ENCODE measurements at regions not wholly inside any gene's neighbourhood (a gene's known extent, or its start where the extent isn't known, plus 50 kb on each side); places are given as distances from the start of the nearest gene placed in this dataset.
"Not testable (repeated sequence)": the region's sequence is repeated elsewhere in the genome, so short reads cannot be mapped to it uniquely, and the experiment has no call there.

DNA sequence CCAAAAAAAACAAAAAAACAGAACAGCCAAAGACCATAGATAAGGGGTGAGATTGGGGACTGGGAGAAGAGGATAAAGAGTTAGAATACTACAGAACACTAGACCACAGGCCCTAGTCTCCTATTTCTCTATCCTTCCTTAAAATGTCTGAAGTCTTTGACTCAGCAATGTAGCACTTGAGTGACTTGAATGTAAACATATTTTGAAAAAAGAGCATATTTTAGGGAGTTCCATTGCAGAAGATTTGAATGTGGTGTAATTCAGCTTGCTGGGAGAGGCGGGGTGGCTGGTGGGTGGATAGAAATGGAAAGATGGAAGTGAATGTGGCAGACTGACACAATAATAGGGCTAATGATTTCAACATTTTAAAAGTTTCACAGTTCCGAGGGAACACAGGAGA, 144.9 kb downstream of the CHIC2 start:
- no peak for DNase-seq

DNA sequence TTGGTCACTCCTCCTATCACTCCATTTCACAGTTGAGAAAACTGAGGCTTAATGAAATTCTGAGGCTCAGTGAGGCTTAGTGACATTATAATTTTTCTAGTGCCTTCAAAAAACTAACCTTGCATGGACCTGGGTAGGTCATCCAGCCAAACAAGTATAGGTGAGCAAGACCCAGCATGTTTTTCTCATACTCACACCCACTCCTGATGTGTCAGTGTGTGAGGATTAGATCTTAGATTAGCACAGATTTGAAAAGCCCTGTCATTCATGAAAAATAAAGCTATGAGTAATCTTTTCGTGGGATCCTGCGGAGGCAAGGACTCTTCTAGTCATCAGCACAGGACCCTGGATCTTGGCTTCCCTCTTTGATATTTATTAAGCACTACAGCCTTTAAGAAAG, 146.7 kb downstream of the CHIC2 start:
- DNase-seq = no peak

DNA sequence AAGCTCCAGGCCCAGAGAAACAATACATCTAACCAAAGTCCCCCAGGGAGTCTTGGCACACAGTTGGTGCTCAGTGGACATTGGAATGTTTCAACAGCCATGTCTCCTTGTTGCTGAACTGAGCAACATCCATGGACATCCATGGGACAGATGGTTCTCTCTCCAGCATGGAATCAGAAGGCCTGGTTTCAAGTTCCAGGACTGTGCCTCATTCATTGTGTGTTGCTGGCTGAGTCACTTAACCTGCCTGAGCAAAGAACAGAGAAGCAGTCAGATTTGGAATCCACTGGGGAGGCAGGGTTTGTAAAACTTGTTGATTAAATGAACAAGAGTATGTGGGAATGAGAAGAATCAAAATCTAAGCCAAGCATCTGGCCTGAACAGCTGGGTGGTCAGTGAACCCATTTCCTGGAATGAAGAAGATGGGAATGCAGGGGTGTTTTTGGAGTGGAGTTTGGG, 147.9 kb downstream of the CHIC2 start:
- DNase-seq = no peak

DNA sequence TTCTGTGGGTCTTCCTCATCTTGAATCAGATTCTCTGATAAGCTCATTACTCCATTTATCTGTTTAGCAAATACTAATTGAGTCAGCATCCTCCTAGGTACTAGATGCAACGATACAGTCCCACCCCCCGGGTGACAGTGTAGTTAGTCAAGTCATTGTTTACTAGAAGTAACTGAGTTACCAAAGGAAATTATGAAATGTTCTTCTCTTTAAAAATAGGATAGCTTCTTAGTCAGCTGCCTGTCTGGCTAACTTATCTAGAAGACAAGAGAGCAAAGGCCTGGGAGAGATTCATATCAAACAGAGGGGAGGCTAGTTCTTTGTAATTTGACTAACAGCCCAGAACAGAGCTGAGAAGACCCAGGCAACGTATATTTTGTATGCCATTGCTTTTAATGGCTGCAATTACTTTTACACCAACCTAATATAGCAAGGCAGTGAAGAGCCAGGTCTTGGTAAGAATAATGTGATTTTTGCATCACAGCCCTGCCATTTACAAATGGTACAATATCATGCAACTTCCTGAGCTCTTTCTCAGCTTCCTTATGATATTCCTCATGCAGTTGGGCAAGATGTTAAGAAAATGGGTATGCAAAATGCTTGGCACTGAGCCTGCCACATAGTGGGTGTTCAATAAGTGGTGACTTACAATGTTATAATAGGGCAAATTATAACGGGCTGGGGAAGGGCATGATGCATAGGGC, 149.9 kb downstream of the CHIC2 start:
- no peak for DNase-seq

DNA sequence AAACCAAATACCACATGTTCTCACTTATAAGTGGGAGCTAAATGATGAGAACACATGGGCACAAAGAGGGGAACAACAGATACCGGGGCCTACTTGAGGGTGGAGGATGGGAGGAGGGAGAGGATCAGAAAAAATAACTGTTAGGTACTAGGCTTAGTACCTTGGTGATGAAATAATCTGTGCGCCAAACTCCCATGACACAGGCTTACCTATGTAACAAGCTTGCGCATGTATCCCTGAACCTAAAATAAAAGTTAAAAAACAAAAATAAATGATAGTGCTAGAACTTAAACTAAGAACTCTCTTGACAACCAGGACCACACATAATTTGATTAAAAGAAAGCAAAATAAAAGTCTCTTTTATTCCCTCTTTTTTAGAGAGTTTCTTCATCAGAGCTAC, 150.6 kb downstream of the CHIC2 start:
- no peak for DNase-seq

DNA sequence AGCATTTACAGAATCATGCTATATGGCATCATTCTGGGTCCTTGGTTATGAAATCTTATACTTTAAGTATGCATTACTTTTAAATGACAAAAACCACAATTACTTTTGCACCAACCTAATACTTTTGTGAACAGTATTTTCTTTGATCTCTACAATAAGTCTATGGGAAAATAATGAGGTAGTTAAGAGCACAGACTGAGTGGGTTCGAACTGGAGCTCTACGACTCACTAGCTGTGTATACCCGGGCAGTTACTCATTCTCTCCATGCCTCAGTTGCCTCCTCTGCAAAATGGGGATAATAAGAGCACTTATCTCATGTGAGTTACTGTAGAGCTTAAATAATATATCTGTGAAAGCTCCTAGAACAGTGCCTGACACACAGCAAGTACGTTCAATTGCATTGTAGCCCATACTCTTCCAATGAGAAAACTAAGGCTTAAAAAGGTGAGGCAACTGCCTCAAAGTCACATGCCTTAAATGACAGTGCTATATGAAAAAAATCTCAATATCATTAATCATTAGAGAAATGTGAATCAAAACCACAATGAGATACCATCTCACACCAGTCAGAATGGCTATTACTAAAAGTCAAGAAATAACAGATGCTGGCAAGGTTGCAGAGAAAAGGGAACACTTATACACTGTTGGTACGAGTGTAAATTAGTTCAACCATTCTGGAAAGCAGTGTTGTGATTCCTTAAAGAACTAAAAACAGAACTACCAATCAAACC, 151.5 kb downstream of the CHIC2 start:
- no peak for DNase-seq

DNA sequence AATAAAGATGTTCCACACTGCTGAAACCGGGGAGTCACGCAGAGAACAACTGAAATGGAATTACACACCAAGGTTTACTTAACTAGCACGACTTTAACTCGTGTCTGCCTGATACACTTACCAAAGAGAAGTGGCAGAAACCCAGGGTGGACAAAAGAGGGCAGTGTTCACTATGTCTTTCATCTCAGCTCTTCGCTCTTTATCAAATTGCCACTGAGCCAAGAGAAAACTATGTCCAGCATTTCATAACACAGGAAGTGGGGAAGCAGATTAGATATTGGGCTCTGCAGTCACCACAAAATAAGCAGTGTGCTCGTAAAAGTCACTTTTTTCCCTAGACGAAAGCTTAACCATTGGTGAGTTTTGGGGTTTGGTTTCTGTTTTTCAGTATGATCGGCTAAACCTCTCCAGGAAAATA, 155.7 kb downstream of the CHIC2 start:
- peak; percentile 62 for DNase-seq

DNA sequence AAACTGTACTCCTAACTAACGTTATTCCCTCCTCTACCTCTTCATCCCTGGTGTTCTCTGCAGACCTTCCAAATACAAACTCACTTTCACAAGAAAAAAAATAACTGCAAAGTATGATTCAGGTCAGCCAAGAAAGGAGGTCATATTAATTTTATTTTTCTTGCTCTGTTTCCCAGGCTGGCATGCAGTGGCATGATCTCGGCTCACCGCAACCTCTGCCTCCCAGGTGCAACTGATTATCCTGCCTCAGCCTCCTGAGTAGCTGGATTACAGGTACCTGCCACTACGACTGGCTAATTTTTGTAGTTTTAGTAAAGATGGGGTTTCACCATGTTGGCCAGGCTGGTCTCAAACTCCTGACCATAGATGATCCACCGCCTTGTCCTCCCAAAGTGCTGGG, 156.6 kb downstream of the CHIC2 start:
- no peak for DNase-seq

DNA sequence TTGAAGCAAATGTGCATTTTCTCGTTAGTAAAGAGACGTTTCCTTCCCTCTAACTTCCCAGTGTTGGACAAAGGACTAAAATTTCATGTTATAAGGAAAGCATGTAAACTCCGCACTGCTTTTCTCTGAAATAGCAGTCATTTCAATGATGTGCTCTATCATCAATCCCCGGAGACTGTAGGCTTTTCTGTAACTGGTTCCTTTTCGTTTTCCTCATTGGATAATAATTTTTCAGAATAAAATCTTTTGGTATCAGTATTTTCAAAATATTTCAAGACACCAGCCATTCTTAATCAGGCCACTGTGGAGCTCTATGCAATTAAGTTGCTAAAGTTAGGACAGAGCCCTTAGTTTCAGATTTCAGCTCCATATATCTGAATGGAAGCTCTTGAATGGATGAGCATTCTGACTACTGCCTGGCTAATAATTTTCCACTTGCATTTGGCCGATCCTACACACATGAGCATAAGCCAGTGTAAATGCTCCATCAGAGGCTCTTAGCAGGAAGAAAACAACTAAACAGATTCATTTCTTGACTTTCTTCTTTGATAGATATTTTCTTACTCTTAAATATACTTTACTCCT, 157.7 kb downstream of the CHIC2 start:
- DNase-seq = no peak

DNA sequence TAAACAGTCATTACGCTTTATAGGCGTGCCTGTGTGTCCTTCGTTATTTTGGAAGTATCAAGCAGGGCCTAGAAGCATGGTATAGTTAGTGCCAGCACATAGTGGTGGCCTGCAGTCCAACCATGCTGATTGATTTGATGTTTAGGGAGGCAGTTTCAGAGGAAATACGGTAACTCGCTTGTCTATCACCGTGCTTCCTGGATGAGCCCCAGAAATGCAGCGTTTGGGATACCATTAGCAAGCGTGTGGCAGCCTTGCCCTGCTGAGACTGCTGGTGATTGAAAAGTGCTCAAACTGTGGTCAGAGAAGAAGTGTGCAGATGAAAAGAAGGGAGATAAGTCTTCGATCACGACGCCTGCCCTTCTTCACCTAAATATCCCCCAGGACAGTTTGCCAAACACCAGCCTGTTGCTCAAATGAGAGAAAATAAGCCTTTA, 158.4 kb downstream of the CHIC2 start:
- DNase-seq = no peak

DNA sequence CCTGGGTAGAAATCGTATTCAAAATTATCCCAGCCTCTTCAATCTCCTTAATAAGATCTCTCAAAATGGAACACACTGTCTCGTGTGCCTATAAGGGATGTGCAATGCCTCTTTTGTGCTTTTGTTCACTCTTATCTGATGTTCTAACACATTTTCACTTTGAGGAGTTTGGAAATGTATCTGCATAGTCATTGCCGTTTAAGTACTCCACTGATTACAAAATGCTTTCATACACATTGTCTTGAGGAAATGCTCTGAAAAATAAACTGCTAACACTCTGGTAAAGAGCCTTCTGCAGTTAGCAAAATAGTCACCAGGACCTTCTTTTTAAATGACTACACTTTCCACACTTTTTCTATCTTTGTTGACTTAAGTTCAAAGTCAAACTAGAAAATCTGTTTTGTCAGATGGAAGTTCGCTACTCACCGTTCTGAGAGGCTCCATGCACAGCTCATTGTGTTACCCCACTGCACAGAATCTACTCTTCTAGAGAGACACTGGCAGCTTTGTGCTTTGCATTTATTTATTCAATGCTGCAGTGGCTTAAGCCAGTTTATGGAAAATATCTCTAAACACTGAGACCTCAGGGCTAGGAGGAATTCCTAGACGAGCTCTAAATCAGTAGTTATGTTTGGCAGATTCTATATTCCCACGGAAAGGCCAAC, 159.0 kb downstream of the CHIC2 start:
- no peak for DNase-seq

DNA sequence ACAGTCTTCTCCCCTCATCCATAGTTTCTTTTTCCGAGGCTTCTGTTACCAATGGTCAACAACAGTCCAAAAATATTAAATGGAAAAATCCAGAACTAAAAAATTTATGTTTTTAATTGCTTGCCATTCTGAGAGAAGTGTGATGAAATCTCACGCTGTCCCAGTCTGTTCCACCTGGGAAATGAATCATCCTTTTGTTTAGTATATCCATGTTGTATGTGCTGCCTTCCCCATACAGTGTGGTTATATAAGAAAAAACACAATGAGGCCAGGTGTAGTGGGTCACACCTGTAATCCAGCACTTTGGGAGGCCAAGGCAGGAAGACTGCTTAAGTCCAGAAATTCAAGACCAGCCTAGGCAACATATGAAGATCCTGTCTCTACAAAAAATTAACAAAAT, 161.6 kb downstream of the CHIC2 start:
- no peak for DNase-seq

DNA sequence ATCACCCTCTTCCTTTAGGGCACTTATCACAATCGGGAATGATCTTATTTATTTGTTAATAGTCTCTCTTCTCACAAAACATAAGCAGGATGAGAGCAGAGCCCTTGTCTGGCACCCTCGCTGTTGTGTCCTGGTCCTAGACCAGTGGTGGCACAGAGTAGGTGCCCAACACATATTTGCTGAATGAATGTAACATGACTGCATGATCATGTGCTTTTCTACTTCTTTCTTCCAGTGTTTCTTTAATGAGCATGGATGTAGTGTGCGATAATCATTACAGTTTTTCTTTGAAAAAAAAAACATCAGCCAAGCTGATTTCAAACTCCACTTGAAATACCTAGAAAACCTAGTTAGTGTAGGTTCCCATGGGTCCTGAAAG, 164.1 kb downstream of the CHIC2 start:
- no peak for DNase-seq

DNA sequence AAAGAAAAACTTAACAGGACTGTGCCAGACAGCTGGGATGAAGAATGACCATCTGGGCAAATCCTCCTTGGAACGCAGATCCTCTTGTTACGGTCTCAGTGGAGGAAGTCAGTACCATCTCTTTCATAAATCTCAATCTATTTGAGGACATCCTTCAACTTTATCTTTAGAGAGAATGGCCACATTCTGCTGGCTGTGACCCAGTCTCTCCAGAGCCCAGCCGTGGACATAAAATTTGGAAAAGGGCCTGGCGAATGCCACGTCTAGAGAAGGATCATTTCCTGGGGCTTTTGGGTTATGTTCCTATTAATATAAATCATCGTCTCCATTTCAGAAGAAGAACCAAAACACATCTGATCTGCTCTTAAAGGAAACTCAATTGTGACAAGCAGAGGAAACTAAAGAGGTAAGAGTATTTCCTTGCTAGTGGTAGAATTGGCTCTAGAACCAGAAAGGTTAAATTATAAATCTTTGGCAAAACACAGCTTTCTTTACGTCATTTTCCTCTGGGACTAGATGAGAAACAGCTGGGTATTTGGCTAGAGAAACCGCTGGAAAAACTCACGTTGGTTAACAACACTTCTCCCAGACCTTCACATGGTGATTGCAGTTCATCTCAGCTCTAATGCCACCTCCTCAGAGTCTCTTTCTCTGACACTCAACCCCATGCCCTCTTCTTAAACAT, 164.7 kb downstream of the CHIC2 start:
- DNase-seq = no peak

DNA sequence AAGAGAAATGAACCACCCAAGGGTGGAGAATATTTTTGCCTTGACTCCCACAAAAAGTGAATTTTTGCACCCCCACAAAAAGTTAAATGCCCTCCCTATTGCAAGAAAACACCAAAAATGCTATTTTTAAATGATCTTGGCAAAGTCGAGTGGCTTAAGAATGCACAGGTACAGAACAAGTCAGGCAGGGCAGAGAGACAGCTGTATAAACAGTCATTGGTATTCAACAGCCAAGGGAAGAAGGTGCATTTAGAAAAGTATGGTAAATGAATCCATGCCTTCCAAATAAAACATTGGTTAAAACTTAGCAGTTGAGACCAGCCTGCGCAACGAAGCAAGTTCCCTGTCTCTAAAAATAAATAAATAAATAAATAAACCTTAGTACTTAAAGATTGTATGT, 169.3 kb downstream of the CHIC2 start:
- DNase-seq = no peak

DNA sequence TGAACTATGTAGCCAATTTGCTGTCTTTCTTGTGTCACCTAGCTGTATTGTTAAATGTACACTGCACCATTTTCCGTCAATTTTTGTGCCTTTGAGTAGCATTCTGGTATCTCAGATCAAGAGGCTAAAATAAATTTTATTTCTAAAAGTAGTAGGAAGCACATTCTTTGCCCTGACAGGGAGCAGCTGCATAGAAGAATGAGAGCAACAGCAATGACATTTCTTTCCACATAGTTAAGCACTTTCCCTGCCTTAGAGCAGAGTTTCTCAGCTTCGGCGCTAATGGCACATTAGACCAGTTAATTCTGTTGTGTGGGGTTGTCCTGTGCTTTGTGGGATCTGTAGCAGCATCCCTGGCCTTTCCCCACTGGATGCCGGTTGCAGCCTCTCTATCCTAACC, 173.9 kb downstream of the CHIC2 start:
- DNase-seq = no peak

DNA sequence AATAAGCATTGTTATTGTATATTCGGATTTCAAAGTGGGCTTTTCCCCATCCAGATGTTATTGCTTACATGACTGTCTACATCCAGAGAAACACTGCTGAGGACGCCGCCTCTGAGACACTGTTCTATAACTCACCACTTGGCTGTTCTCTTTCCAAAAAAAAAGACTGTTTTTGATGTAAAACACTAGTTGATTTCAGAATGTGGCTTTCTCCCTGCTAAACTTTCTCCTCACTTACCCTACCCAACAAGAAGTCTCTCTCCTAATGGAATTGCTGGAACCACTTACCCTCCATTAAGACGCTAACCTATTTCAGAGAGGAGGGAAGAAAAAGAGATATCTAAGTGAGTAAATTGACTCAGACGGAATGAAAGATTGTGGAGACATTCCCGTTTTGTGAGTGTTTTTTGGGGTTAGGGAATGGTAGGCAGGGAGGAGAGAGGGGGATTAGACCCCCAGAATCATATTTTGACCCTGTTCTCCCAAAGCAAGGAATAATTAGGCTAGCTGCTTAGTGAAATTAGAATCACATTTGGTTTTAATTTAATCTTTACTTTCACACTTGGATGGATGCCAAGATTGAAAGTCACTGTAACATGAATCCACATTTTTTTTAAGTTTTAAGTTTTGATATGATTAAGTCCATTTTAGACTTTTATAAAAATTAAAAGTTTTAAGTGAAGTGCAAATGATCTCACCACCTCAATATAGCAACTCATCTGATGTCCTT, 174.9 kb downstream of the CHIC2 start:
- DNase-seq = no peak

DNA sequence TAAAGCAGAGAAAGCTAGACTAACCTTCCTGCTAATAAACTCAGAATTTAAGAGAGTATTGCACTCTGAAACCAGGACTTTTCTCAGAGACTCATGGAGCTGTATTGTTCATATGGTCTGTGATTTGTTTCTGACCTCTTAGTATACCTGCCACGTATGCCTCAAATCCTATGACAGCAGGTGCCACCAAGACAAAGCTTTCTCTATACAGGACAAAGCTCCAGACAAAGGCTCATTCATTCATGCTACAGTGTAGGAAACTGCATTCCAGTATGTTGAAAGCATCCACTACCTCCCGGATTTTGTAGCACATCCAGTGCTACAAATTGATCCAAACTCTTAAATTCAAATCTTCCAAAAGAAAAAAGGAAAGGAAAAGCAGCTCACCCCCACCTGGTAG, 178.3 kb downstream of the CHIC2 start:
- no peak for DNase-seq

DNA sequence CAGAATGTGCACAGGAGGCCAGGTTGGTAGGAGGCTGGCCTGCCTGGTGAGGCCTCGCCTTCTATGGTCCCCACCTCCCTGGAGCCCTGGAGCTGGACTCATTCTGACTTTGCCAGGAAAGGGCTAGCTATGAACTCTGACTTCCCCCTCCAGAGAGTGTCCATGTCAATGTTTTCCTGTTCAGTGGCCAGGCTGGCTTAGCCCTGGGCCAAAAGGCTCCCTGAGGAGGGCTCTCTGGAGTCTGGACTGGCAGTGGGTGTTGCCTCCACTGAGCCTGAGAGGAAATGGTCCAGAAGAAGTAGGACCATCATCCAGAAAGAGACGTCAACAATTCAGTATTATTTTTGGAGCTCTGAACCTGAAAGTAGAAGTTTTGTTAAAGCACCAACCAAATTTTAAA, 178.7 kb downstream of the CHIC2 start:
- no peak for DNase-seq

DNA sequence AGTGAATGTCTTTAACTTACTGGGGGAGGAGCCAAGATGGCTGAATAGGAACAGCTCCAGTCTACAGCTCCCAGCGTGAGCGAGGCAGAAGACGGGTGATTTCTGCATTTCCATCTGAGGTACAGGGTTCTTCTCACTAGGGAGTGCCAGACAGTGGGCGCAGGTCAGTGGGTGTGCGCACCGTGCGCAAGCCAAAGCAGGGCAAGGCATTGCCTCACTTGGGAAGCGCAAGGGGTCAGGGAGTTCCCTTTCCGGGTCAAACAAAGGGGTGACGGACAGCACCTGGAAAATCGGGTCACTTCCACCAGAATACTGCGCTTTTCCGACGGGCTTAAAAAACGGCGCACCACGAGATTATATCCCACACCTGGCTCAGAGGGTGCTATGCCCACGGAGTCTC, 187.3 kb downstream of the CHIC2 start:
- DNase-seq = not testable (repeated sequence)

DNA sequence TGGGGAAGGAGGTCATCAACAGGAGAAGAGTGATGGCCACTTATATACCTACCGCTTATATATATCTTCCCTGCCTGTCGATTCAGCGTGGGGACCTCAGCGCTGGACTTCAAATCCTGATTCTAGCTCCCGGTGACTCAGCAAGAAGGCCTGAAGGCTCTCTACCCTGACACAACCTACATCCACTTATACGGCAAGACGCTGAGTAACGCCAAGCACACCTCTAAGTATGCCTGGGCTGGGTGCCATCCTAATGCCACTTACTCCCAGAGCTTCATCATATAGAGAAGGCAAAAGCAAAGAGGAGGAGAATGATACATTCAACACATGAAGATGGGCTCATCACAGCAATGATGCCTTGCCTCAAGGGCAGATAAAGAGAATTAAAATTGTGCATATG, 198.3 kb downstream of the CHIC2 start:
- no peak for DNase-seq

DNA sequence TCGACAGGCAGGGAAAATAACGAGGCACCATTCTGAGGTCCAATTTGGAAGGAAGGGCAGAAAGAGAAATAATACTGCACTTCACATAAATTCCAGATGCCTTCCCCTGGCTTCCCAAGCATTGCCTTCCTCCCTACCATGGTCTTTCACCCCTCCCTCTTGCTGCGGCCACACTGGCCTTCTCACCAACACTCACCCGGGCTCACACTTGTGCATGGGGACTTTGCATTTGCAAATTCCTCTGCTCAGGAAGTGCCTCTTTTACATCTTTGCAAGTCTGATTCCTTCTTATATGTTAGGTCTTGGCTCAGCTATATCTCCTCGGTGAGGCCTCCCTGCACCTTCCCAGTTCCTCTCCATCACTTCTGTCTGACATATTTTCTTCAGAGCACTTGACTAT, 199.4 kb downstream of the CHIC2 start:
- no peak for DNase-seq
